ENCODE measurements at regions not wholly inside any gene's neighbourhood (a gene's known extent, or its start where the extent isn't known, plus 50 kb on each side); places are given as distances from the start of the nearest gene placed in this dataset.

GRCh38 chrX:13940671-13941070 is 89.0 kb downstream of the GEMIN8 start (continued):
- no peak for TF ChIP-seq REST (IDR thresholded peaks at IDR 0.05)
- no peak for TF ChIP-seq TAF1 (conservative IDR thresholded peaks at IDR 0.05)

GRCh38 chrX:13939741-13940597 is 89.7 kb downstream of the GEMIN8 start:
- Histone ChIP-seq H3K4me1 (ENCODE audit: control insufficient read depth in 4 of 4, insufficient read depth in 4 of 4, low read length in 3 of 4) (peaks cover 0 to 14% (median 7%) of the 10 kb centered on the region in 4 donors), H3K27ac (ENCODE audit: low read depth in 1 of 2, low read length in 2 of 2) (no peak overlapping the region), H3K9ac (ENCODE audit: low read depth in 1 of 2, low read length in 2 of 2) (no peak overlapping the region), H3K4me3 (ENCODE audit: low read depth in 1 of 3, low read length in 3 of 3) (no peak overlapping the region), H3K27me3 (ENCODE audit: control insufficient read depth in 4 of 4, insufficient read depth in 4 of 4, low read length in 3 of 4) (peaks cover 0 to 15% (median 3%) of the 10 kb centered on the region in 4 donors), H3K9me3 (ENCODE audit: control insufficient read depth in 4 of 4, low read length in 3 of 4) (peaks cover 0 to 3% (median 0%) of the 10 kb centered on the region in 4 donors), H3K36me3 (ENCODE audit: control insufficient read depth in 4 of 4, insufficient read depth in 3 of 4, low read depth in 1 of 4, low read length in 3 of 4) (no peaks in the 10 kb centered on the region)
- TF ChIP-seq MAX (IDR thresholded peaks at IDR 0.05) (no peak), REST (IDR thresholded peaks at IDR 0.05) (no peak), CTCF (IDR thresholded peaks at IDR 0.05; ENCODE audit: low read depth, low read length, missing input control) (no peak), HNF4A (conservative IDR thresholded peaks at IDR 0.05) (no peak), ATF3 (IDR thresholded peaks at IDR 0.05) (no peak), RXRA (IDR thresholded peaks at IDR 0.05) (no peak), FOXA1 (IDR thresholded peaks at IDR 0.05) (no peak), YY1 (IDR thresholded peaks at IDR 0.05) (no peak), RAD21 (IDR thresholded peaks at IDR 0.05) (no peak), ZBTB33 (IDR thresholded peaks at IDR 0.05) (no peak), FOXA2 (IDR thresholded peaks at IDR 0.05) (no peak)
- 48% methylated on average over 6 of the region's 6 CpGs for WGBS
- no peak for DNase-seq (ENCODE audit: low spot score)

Measured in liver (tissue), 8 donors.